HL-60 (cell line): ENCODE measurements at regions not wholly inside any gene's neighbourhood (a gene's known extent, or its start where the extent isn't known, plus 50 kb on each side); places are given as distances from the start of the nearest gene placed in this dataset.

Source experiments
- DNase-seq, 2 experiments: peaks; one replicate each; pipeline ENCODE4 v3.0.0-alpha.2; 2010 to 2020; ENCODE audit warnings: low read depth in 1 of 2, low spot score in 1 of 2
- H3K27ac ChIP-seq: fragments of 250-450 bp; sonication (Bioruptor Pico); replicated peaks from 2 replicates; pipeline ENCODE4 v1.5.1; 2020; ENCODE audit warnings: mild to moderate bottlenecking, moderate library complexity
- H3K27me3 ChIP-seq: fragments of 250-450 bp; sonication (Bioruptor Pico); 2 replicates; pipeline ENCODE4 v1.5.1; 2021; ENCODE audit warnings: mild to moderate bottlenecking, moderate library complexity; ENCODE audit not compliant: insufficient read depth, poor library complexity, severe bottlenecking
- H3K4me3 ChIP-seq: replicated peaks from 2 replicates; pipeline ENCODE4 v1.5.1; 2011; ENCODE audit warnings: mild to moderate bottlenecking, control low read depth, low read length; ENCODE audit not compliant: insufficient read depth
- GABPA ChIP-seq: IDR thresholded peaks from 2 replicates; pipeline ENCODE4 v1.6.1; 2012; ENCODE audit warnings: low read depth
- POLR2AphosphoS5 ChIP-seq: IDR thresholded peaks from 2 replicates; pipeline ENCODE4 v1.6.1; 2012; ENCODE audit warnings: low read depth
- SPI1 ChIP-seq: IDR thresholded peaks from 2 replicates; pipeline ENCODE4 v1.6.1; 2012; ENCODE audit warnings: low read depth, mild to moderate bottlenecking, borderline replicate concordance
- TF ChIP-seq, protein P1 (sequence below): IDR thresholded peaks from one replicate; pipeline ENCODE4 v1.5.1; 2011; ENCODE audit warnings: low read length, control low read depth, inconsistent platforms; ENCODE audit not compliant: insufficient read depth
- TF ChIP-seq, protein P2 (sequence below): IDR thresholded peaks from 2 replicates; pipeline ENCODE4 v1.6.1; 2012; ENCODE audit warnings: low read depth; ENCODE audit not compliant: insufficient replicate concordance

DNA sequence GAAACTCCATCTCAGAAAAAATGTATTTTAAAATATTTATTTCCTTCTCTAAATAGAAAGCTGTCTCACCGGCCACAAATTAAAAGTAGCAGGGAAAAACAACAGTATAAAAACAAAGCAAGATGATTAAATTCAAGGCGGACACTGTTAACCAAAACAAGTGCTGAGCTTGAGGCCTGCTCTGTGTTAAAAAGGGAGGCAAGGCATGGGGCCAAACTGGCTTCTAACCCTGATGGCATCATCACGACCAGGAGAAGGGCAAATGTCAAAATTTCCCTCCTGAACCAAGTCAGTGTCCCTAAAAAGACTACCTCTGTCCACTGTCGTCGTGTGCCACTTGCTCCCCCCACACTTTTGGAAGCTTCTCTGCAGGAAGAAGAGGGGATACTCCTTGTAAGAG lies 116.1 kb downstream of the MSX2 start:
- Histone ChIP-seq H3K27ac (no peak overlapping the region), H3K27me3 (no peaks in the 10 kb centered on the region), H3K4me3 (no peak overlapping the region)
- DNase-seq, result no peak
- TF ChIP-seq, protein P1, sequence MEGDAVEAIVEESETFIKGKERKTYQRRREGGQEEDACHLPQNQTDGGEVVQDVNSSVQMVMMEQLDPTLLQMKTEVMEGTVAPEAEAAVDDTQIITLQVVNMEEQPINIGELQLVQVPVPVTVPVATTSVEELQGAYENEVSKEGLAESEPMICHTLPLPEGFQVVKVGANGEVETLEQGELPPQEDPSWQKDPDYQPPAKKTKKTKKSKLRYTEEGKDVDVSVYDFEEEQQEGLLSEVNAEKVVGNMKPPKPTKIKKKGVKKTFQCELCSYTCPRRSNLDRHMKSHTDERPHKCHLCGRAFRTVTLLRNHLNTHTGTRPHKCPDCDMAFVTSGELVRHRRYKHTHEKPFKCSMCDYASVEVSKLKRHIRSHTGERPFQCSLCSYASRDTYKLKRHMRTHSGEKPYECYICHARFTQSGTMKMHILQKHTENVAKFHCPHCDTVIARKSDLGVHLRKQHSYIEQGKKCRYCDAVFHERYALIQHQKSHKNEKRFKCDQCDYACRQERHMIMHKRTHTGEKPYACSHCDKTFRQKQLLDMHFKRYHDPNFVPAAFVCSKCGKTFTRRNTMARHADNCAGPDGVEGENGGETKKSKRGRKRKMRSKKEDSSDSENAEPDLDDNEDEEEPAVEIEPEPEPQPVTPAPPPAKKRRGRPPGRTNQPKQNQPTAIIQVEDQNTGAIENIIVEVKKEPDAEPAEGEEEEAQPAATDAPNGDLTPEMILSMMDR, result no peak
- TF ChIP-seq POLR2AphosphoS5 (no peak), SPI1 (no peak), GABPA (no peak)
- TF ChIP-seq, protein P2, sequence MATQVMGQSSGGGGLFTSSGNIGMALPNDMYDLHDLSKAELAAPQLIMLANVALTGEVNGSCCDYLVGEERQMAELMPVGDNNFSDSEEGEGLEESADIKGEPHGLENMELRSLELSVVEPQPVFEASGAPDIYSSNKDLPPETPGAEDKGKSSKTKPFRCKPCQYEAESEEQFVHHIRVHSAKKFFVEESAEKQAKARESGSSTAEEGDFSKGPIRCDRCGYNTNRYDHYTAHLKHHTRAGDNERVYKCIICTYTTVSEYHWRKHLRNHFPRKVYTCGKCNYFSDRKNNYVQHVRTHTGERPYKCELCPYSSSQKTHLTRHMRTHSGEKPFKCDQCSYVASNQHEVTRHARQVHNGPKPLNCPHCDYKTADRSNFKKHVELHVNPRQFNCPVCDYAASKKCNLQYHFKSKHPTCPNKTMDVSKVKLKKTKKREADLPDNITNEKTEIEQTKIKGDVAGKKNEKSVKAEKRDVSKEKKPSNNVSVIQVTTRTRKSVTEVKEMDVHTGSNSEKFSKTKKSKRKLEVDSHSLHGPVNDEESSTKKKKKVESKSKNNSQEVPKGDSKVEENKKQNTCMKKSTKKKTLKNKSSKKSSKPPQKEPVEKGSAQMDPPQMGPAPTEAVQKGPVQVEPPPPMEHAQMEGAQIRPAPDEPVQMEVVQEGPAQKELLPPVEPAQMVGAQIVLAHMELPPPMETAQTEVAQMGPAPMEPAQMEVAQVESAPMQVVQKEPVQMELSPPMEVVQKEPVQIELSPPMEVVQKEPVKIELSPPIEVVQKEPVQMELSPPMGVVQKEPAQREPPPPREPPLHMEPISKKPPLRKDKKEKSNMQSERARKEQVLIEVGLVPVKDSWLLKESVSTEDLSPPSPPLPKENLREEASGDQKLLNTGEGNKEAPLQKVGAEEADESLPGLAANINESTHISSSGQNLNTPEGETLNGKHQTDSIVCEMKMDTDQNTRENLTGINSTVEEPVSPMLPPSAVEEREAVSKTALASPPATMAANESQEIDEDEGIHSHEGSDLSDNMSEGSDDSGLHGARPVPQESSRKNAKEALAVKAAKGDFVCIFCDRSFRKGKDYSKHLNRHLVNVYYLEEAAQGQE, result no peak

DNA sequence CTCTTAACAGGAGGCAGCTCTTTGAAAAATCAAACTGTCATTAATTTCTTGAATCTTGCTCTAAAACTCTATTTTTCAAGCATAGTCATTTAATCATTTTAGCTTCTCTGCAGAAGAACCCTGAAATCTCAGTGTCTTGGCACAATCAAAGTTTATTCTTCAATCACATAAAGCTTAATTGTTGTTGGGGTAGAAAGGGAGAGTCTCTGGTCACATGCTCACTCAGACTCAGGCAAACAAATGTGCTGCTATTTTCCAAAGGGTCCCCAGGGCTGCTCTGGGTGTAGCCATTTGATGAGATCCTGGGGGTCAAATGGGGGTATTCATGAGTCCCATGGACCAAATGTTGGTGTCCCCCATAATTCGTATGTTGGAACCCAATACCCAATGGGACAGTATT lies 114.8 kb downstream of the MSX2 start:
- Histone ChIP-seq H3K27ac (no peak overlapping the region), H3K27me3 (no peaks in the 10 kb centered on the region), H3K4me3 (no peak overlapping the region)
- TF ChIP-seq, protein P2, result no peak
- TF ChIP-seq, protein P1, result no peak
- TF ChIP-seq SPI1 (no peak), POLR2AphosphoS5 (no peak), GABPA (no peak)
- DNase-seq, result no peak

DNA sequence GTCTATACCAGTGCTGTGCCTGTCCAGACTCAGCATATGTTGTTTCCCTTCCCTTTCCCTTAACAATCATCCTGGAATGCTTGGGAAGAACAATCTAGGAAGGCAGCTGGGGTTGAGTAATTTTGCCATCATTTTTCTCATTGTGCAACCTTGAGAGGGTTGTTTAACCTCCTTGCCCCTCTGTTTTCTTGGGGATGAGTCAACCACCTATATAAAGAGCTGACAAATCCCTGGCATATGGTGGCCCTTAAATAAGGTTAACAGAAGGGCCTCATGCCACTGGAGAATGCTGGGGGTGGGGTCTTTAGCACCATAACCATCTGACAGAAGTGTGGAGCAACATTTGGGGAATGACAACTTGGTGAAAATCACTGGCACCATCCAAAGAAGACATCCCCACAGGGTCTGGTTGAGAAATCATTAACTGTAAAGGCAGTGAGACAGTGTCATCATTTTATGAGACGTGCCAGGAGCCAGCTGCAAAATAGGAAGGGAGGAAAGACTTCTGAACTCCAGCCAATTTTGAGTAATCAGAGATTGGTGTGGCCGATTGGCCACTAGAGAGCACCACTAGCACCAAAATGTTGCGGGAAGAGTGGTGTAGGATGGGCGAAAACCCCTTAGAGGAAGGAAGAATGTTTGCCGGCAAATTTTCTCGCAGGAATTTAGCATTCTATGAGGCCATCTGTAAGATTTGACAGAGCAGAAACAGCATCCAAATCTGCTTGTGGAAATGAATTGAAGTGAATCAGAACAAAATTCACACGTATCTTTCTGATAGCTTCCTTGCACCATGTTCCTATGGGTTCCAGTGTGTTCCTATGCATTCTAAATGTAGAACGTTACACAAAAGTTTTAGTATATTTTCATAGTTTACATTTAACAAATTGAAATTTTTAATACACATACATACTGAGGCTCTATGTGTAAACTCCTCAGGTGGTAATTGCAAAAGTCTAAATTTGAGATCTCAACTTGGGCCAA lies 113.8 kb downstream of the MSX2 start:
- no peak overlapping the region for H3K27ac ChIP-seq
- no peak overlapping the region for H3K4me3 ChIP-seq
- peaks cover 2% of the 10 kb centered on the region for H3K27me3 ChIP-seq
- TF ChIP-seq, protein P2, result no peak
- TF ChIP-seq SPI1, result no peak
- no peak for TF ChIP-seq POLR2AphosphoS5
- no peak for TF ChIP-seq GABPA
- TF ChIP-seq, protein P1, result no peak
- no peak for DNase-seq
